GF-D8 (cell line): ENCODE measurements at regions not wholly inside any gene's neighbourhood (a gene's known extent, or its start where the extent isn't known, plus 50 kb on each side); places are given as distances from the start of the nearest gene placed in this dataset.

ENCODE experiments used
- DNase-seq: peaks from one replicate; lab custom pipeline; 2025; lab: John Stamatoyannopoulos, UW

GRCh38 chr14:100399052-100399849 is 76.1 kb downstream of the SLC25A47 start:
- DNase-seq, result peak; percentile 21

GRCh38 chr14:100400115-100400514 is 77.0 kb downstream of the SLC25A47 start:
- no peak for DNase-seq

- no peak for DNase-seq
These were observed 78.0 kb downstream of the SLC25A47 start for GRCh38 chr14:100401031-100401692.

- no peak for DNase-seq
These were observed 78.7 kb downstream of the SLC25A47 start for GRCh38 chr14:100401792-100402191.

GRCh38 chr14:100402631-100403030 is 79.5 kb downstream of the SLC25A47 start:
- DNase-seq, result no peak

- no peak for DNase-seq
These were observed 80.0 kb downstream of the SLC25A47 start for GRCh38 chr14:100403105-100403504.

GRCh38 chr14:100403802-100404365 is 80.7 kb downstream of the SLC25A47 start:
- DNase-seq, result no peak

- DNase-seq, result no peak
These were observed 81.3 kb downstream of the SLC25A47 start for GRCh38 chr14:100404419-100404818.

- DNase-seq, result no peak
These were observed 82.8 kb downstream of the SLC25A47 start for GRCh38 chr14:100405760-100406455.

- peak; percentile 84 for DNase-seq
These were observed 83.5 kb downstream of the SLC25A47 start for GRCh38 chr14:100406505-100407131.

GRCh38 chr14:100407376-100408102 is 84.4 kb downstream of the SLC25A47 start:
- DNase-seq, result no peak

GRCh38 chr14:100408350-100409002 is 85.3 kb downstream of the SLC25A47 start:
- no peak for DNase-seq

- DNase-seq, result no peak
These were observed 85.8 kb downstream of the SLC25A47 start for GRCh38 chr14:100409003-100409360.

- no peak for DNase-seq
These were observed 86.5 kb downstream of the SLC25A47 start for GRCh38 chr14:100409651-100410050.

- no peak for DNase-seq
These were observed 87.0 kb downstream of the SLC25A47 start for GRCh38 chr14:100410056-100410565.

- DNase-seq, result no peak
These were observed 90.6 kb downstream of the SLC25A47 start for GRCh38 chr14:100413699-100414098.

- DNase-seq, result no peak
These were observed 92.1 kb downstream of the SLC25A47 start for GRCh38 chr14:100415226-100415625.

GRCh38 chr14:100416081-100416680 is 93.0 kb downstream of the SLC25A47 start:
- DNase-seq, result no peak

GRCh38 chr14:100416921-100417860 is 94.1 kb downstream of the SLC25A47 start:
- DNase-seq, result no peak
